Peyer's patch (tissue), 4 donors: ENCODE measurements at regions not wholly inside any gene's neighbourhood (a gene's known extent, or its start where the extent isn't known, plus 50 kb on each side); places are given as distances from the start of the nearest gene placed in this dataset.

ENCODE experiments used
- DNase-seq, 3 donors: peaks; one replicate each; pipeline ENCODE4 v3.0.0-alpha.2; 2017 to 2019
- H3K27ac ChIP-seq, 4 donors: fragments of 200-600 bp; sonication (generic); one replicate each; pipeline ENCODE4 v1.5.1; 2016 to 2019
- H3K27me3 ChIP-seq, 2 donors: fragments of 200-600 bp; sonication (generic); one replicate each; pipeline ENCODE4 v1.5.1; 2019
- H3K36me3 ChIP-seq, 3 donors: fragments of 200-600 bp; sonication (generic); one replicate each; pipeline ENCODE4 v1.5.1; 2016 to 2019
- H3K4me1 ChIP-seq, 4 donors: fragments of 200-600 bp; sonication (generic); one replicate each; pipeline ENCODE4 v1.5.1; 2016 to 2019
- H3K4me3 ChIP-seq, 4 donors: fragments of 200-600 bp; sonication (generic); 1 replicate in 3 of 4; 2 replicates in 1 of 4; pipeline ENCODE4 v1.5.1; 2016 to 2019; ENCODE audit warnings: mild to moderate bottlenecking in 1 of 4
- H3K9me3 ChIP-seq, 4 donors: fragments of 200-600 bp; sonication (generic); one replicate each; pipeline ENCODE4 v1.5.1; 2016 to 2019; ENCODE audit warnings: mild to moderate bottlenecking in 1 of 4
- CTCF ChIP-seq, 6 experiments: fragments of 450-650 bp in 4 of 6; fragments of 200-600 bp in 2 of 6; sonication (generic) in 1 of 6; IDR thresholded peaks; one replicate each; pipeline ENCODE4 v1.5.1; 2017 to 2019; ENCODE audit warnings: antibody characterized with exemption in 6 of 6, mild to moderate bottlenecking in 3 of 6, moderate library complexity in 1 of 6
- POLR2A ChIP-seq, 2 donors: fragments of 450-650 bp; IDR thresholded peaks; one replicate each; pipeline ENCODE4 v1.5.1; 2017; ENCODE audit warnings: antibody characterized with exemption in 2 of 2, mild to moderate bottlenecking in 2 of 2, moderate library complexity in 2 of 2

- Histone ChIP-seq H3K27ac (no peak overlapping the region), H3K36me3 (no peaks in the 10 kb centered on the region), H3K4me3 (no peak overlapping the region), H3K4me1 (no peaks in the 10 kb centered on the region), H3K27me3 (no peaks in the 10 kb centered on the region), H3K9me3 (no peaks in the 10 kb centered on the region)
- TF ChIP-seq CTCF (IDR thresholded peaks at IDR 0.05): no peak
- no peak for TF ChIP-seq POLR2A (IDR thresholded peaks at IDR 0.05)
- no peak for DNase-seq
These were observed 179.4 kb downstream of the SATB1 start for GRCh38 chr3:18245721-18246120.

GRCh38 chr3:18241837-18242236, 183.3 kb downstream of the SATB1 start:
- TF ChIP-seq CTCF (IDR thresholded peaks at IDR 0.05) (no peak), POLR2A (IDR thresholded peaks at IDR 0.05) (no peak)
- no peaks in the 10 kb centered on the region for H3K27me3 ChIP-seq
- H3K27ac ChIP-seq: no peak overlapping the region
- H3K36me3 ChIP-seq: no peaks in the 10 kb centered on the region
- no peaks in the 10 kb centered on the region for H3K4me1 ChIP-seq
- DNase-seq: no peak
- H3K9me3 ChIP-seq: no peaks in the 10 kb centered on the region
- H3K4me3 ChIP-seq: no peak overlapping the region

GRCh38 chr3:18239674-18240073, 185.5 kb downstream of the SATB1 start:
- H3K27ac ChIP-seq: no peak overlapping the region
- no peaks in the 10 kb centered on the region for H3K36me3 ChIP-seq
- H3K27me3 ChIP-seq: no peaks in the 10 kb centered on the region
- H3K4me1 ChIP-seq: no peaks in the 10 kb centered on the region
- no peak for DNase-seq
- no peak overlapping the region for H3K4me3 ChIP-seq
- no peaks in the 10 kb centered on the region for H3K9me3 ChIP-seq
- TF ChIP-seq POLR2A (IDR thresholded peaks at IDR 0.05) (no peak), CTCF (IDR thresholded peaks at IDR 0.05) (no peak)

GRCh38 chr3:18238746-18239331, 186.3 kb downstream of the SATB1 start:
- H3K27ac ChIP-seq: no peak overlapping the region
- no peak overlapping the region for H3K4me3 ChIP-seq
- no peaks in the 10 kb centered on the region for H3K4me1 ChIP-seq
- no peak for DNase-seq
- no peaks in the 10 kb centered on the region for H3K9me3 ChIP-seq
- no peak for TF ChIP-seq CTCF (IDR thresholded peaks at IDR 0.05)
- TF ChIP-seq POLR2A (IDR thresholded peaks at IDR 0.05): no peak
- no peaks in the 10 kb centered on the region for H3K27me3 ChIP-seq
- no peaks in the 10 kb centered on the region for H3K36me3 ChIP-seq

GRCh38 chr3:18238332-18238731, 186.8 kb downstream of the SATB1 start:
- Histone ChIP-seq H3K36me3 (no peaks in the 10 kb centered on the region), H3K4me1 (no peaks in the 10 kb centered on the region), H3K9me3 (no peaks in the 10 kb centered on the region), H3K27ac (no peak overlapping the region), H3K27me3 (no peaks in the 10 kb centered on the region), H3K4me3 (no peak overlapping the region)
- DNase-seq: no peak
- TF ChIP-seq CTCF (IDR thresholded peaks at IDR 0.05) (no peak), POLR2A (IDR thresholded peaks at IDR 0.05) (no peak)
